ENCODE measurements at regions not wholly inside any gene's neighbourhood (a gene's known extent, or its start where the extent isn't known, plus 50 kb on each side); places are given as distances from the start of the nearest gene placed in this dataset.

- Mint-ChIP-seq H3K9me3 (no peaks in the 10 kb centered on the region), H3K4me3 (no peak overlapping the region), H3K36me3 (no peaks in the 10 kb centered on the region), H3K27me3 (no peaks in the 10 kb centered on the region), H3K4me1 (peaks cover 14% of the 10 kb centered on the region), H3K27ac (no peak overlapping the region)
- no peak for ATAC-seq
Measured at GRCh38 chr2:12314127-12314760, 402.5 kb upstream of the TRIB2 start.

- peaks cover 23% of the 10 kb centered on the region for H3K4me1 Mint-ChIP-seq
- H3K36me3 Mint-ChIP-seq: no peaks in the 10 kb centered on the region
- no peak overlapping the region for H3K27ac Mint-ChIP-seq
- no peaks in the 10 kb centered on the region for H3K9me3 Mint-ChIP-seq
- H3K4me3 Mint-ChIP-seq: no peak overlapping the region
- H3K27me3 Mint-ChIP-seq: no peaks in the 10 kb centered on the region
- ATAC-seq: no peak
Measured at GRCh38 chr2:12315224-12315623, 401.5 kb upstream of the TRIB2 start.

GRCh38 chr2:12316476-12316875, 400.3 kb upstream of the TRIB2 start:
- H3K27ac Mint-ChIP-seq: no peak overlapping the region
- no peaks in the 10 kb centered on the region for H3K27me3 Mint-ChIP-seq
- peaks cover 31% of the 10 kb centered on the region for H3K4me1 Mint-ChIP-seq
- no peak overlapping the region for H3K4me3 Mint-ChIP-seq
- no peak for ATAC-seq
- H3K9me3 Mint-ChIP-seq: no peaks in the 10 kb centered on the region
- H3K36me3 Mint-ChIP-seq: no peaks in the 10 kb centered on the region

GRCh38 chr2:12317286-12317685, 399.4 kb upstream of the TRIB2 start:
- no peak for ATAC-seq
- no peaks in the 10 kb centered on the region for H3K36me3 Mint-ChIP-seq
- no peaks in the 10 kb centered on the region for H3K9me3 Mint-ChIP-seq
- no peak overlapping the region for H3K4me3 Mint-ChIP-seq
- H3K27me3 Mint-ChIP-seq: no peaks in the 10 kb centered on the region
- H3K4me1 Mint-ChIP-seq: peaks cover 31% of the 10 kb centered on the region
- no peak overlapping the region for H3K27ac Mint-ChIP-seq

GRCh38 chr2:12317814-12318426, 398.8 kb upstream of the TRIB2 start:
- no peaks in the 10 kb centered on the region for H3K36me3 Mint-ChIP-seq
- H3K27me3 Mint-ChIP-seq: no peaks in the 10 kb centered on the region
- ATAC-seq: no peak
- no peaks in the 10 kb centered on the region for H3K9me3 Mint-ChIP-seq
- no peak overlapping the region for H3K27ac Mint-ChIP-seq
- H3K4me1 Mint-ChIP-seq: peaks cover 31% of the 10 kb centered on the region
- H3K4me3 Mint-ChIP-seq: no peak overlapping the region

GRCh38 chr2:12318427-12319057, 398.2 kb upstream of the TRIB2 start:
- Mint-ChIP-seq H3K27me3 (no peaks in the 10 kb centered on the region), H3K4me3 (no peak overlapping the region), H3K36me3 (no peaks in the 10 kb centered on the region), H3K4me1 (peaks cover 29% of the 10 kb centered on the region), H3K9me3 (no peaks in the 10 kb centered on the region), H3K27ac (no peak overlapping the region)
- no peak for ATAC-seq

GRCh38 chr2:12320027-12320734, 396.6 kb upstream of the TRIB2 start:
- Mint-ChIP-seq H3K9me3 (no peaks in the 10 kb centered on the region), H3K4me1 (peaks cover 17% of the 10 kb centered on the region), H3K36me3 (no peaks in the 10 kb centered on the region), H3K4me3 (no peak overlapping the region), H3K27ac (no peak overlapping the region), H3K27me3 (no peaks in the 10 kb centered on the region)
- peak; percentile 67 for ATAC-seq

GRCh38 chr2:12320991-12321641, 395.6 kb upstream of the TRIB2 start:
- no peak overlapping the region for H3K4me3 Mint-ChIP-seq
- ATAC-seq: no peak
- H3K9me3 Mint-ChIP-seq: no peaks in the 10 kb centered on the region
- H3K36me3 Mint-ChIP-seq: no peaks in the 10 kb centered on the region
- no peak overlapping the region for H3K27ac Mint-ChIP-seq
- peaks cover 22% of the 10 kb centered on the region for H3K4me1 Mint-ChIP-seq
- no peaks in the 10 kb centered on the region for H3K27me3 Mint-ChIP-seq

- no peak for ATAC-seq
- Mint-ChIP-seq H3K4me1 (peaks cover 29% of the 10 kb centered on the region), H3K4me3 (no peak overlapping the region), H3K27me3 (no peaks in the 10 kb centered on the region), H3K9me3 (no peaks in the 10 kb centered on the region), H3K36me3 (no peaks in the 10 kb centered on the region), H3K27ac (no peak overlapping the region)
Measured at GRCh38 chr2:12321886-12322285, 394.9 kb upstream of the TRIB2 start.

- no peak for ATAC-seq
- H3K27ac Mint-ChIP-seq: no peak overlapping the region
- H3K27me3 Mint-ChIP-seq: no peaks in the 10 kb centered on the region
- peaks cover 15% of the 10 kb centered on the region for H3K4me1 Mint-ChIP-seq
- H3K9me3 Mint-ChIP-seq: no peaks in the 10 kb centered on the region
- H3K36me3 Mint-ChIP-seq: no peaks in the 10 kb centered on the region
- H3K4me3 Mint-ChIP-seq: no peak overlapping the region
Measured at GRCh38 chr2:12325806-12326205, 390.9 kb upstream of the TRIB2 start.

- no peaks in the 10 kb centered on the region for H3K36me3 Mint-ChIP-seq
- peak; percentile 55 for ATAC-seq
- peaks cover under 1% of the 10 kb centered on the region for H3K9me3 Mint-ChIP-seq
- no peak overlapping the region for H3K27ac Mint-ChIP-seq
- no peaks in the 10 kb centered on the region for H3K27me3 Mint-ChIP-seq
- H3K4me1 Mint-ChIP-seq: peaks cover 13% of the 10 kb centered on the region
- no peak overlapping the region for H3K4me3 Mint-ChIP-seq
Measured at GRCh38 chr2:12326449-12327190, 390.1 kb upstream of the TRIB2 start.

GRCh38 chr2:12330916-12331315, 385.8 kb upstream of the TRIB2 start:
- Mint-ChIP-seq H3K9me3 (peaks cover 3% of the 10 kb centered on the region), H3K4me3 (no peak overlapping the region), H3K4me1 (peaks cover 11% of the 10 kb centered on the region), H3K27ac (no peak overlapping the region), H3K36me3 (no peaks in the 10 kb centered on the region), H3K27me3 (no peaks in the 10 kb centered on the region)
- ATAC-seq: no peak

GRCh38 chr2:12331698-12332097, 385.0 kb upstream of the TRIB2 start:
- no peak overlapping the region for H3K4me3 Mint-ChIP-seq
- peaks cover 3% of the 10 kb centered on the region for H3K9me3 Mint-ChIP-seq
- peaks cover 3% of the 10 kb centered on the region for H3K4me1 Mint-ChIP-seq
- no peak overlapping the region for H3K27ac Mint-ChIP-seq
- ATAC-seq: no peak
- no peaks in the 10 kb centered on the region for H3K27me3 Mint-ChIP-seq
- H3K36me3 Mint-ChIP-seq: no peaks in the 10 kb centered on the region

GRCh38 chr2:12333293-12333692, 383.4 kb upstream of the TRIB2 start:
- no peak for ATAC-seq
- Mint-ChIP-seq H3K27me3 (no peaks in the 10 kb centered on the region), H3K9me3 (peaks cover 3% of the 10 kb centered on the region), H3K4me3 (no peak overlapping the region), H3K36me3 (no peaks in the 10 kb centered on the region), H3K4me1 (no peaks in the 10 kb centered on the region), H3K27ac (no peak overlapping the region)
